ENCODE measurements at regions not wholly inside any gene's neighbourhood (a gene's known extent, or its start where the extent isn't known, plus 50 kb on each side); places are given as distances from the start of the nearest gene placed in this dataset.
"Not testable (repeated sequence)": the region's sequence is repeated elsewhere in the genome, so short reads cannot be mapped to it uniquely, and the experiment has no call there.

GRCh38 chr13:18276280-18276679, 905.3 kb downstream of the TUBA3C start:
- H3K27me3 Mint-ChIP-seq; H3K36me3 Mint-ChIP-seq (ENCODE audit: low read depth); POLR2A ChIA-PET; CTCF ChIA-PET; H3K4me1 Mint-ChIP-seq; H3K4me3 Mint-ChIP-seq; H3K9me3 Mint-ChIP-seq; H3K27ac Mint-ChIP-seq; DNase-seq: not testable (repeated sequence)

GRCh38 chr13:18273785-18274514, 907.7 kb downstream of the TUBA3C start:
- H3K36me3 Mint-ChIP-seq (ENCODE audit: low read depth); H3K27me3 Mint-ChIP-seq; H3K9me3 Mint-ChIP-seq; POLR2A ChIA-PET; H3K27ac Mint-ChIP-seq; DNase-seq; H3K4me3 Mint-ChIP-seq; H3K4me1 Mint-ChIP-seq; CTCF ChIA-PET: not testable (repeated sequence)

GRCh38 chr13:18258801-18259419, 922.7 kb downstream of the TUBA3C start:
- H3K27me3 Mint-ChIP-seq; H3K4me1 Mint-ChIP-seq; H3K27ac Mint-ChIP-seq; H3K4me3 Mint-ChIP-seq; POLR2A ChIA-PET; CTCF ChIA-PET; DNase-seq; H3K36me3 Mint-ChIP-seq (ENCODE audit: low read depth): not testable (repeated sequence)
- H3K9me3 Mint-ChIP-seq = peaks cover 20% of the 10 kb centered on the region

DNA sequence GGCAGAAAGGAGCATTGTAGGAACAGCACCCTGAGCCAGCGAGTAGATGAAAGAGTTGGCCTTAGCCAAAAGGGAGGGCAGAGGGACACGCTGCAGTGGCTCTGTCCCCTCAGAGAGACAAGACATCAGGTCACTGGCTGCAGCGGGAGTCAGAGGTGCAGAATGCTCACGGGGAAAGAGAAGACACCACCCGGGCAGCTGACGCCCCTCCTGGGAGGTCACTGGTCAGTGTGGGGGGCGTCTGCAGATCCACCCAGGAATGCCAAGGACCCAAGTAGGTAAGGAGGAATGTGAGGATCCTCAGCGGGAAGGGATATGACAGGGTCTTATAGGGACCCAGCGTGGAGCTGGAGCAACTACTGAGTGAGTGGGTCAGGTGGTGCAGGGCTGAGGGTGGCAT, 923.9 kb downstream of the TUBA3C start:
- H3K36me3 Mint-ChIP-seq (ENCODE audit: low read depth); DNase-seq; H3K4me1 Mint-ChIP-seq; H3K4me3 Mint-ChIP-seq; CTCF ChIA-PET; POLR2A ChIA-PET; H3K27ac Mint-ChIP-seq; H3K27me3 Mint-ChIP-seq: not testable (repeated sequence)
- peaks cover 24% of the 10 kb centered on the region for H3K9me3 Mint-ChIP-seq

- H3K4me1 Mint-ChIP-seq; H3K36me3 Mint-ChIP-seq (ENCODE audit: low read depth); H3K4me3 Mint-ChIP-seq; CTCF ChIA-PET; DNase-seq; POLR2A ChIA-PET; H3K27ac Mint-ChIP-seq; H3K27me3 Mint-ChIP-seq: not testable (repeated sequence)
- peaks cover 28% of the 10 kb centered on the region for H3K9me3 Mint-ChIP-seq
These were observed 928.8 kb downstream of the TUBA3C start for GRCh38 chr13:18252848-18253247.

DNA sequence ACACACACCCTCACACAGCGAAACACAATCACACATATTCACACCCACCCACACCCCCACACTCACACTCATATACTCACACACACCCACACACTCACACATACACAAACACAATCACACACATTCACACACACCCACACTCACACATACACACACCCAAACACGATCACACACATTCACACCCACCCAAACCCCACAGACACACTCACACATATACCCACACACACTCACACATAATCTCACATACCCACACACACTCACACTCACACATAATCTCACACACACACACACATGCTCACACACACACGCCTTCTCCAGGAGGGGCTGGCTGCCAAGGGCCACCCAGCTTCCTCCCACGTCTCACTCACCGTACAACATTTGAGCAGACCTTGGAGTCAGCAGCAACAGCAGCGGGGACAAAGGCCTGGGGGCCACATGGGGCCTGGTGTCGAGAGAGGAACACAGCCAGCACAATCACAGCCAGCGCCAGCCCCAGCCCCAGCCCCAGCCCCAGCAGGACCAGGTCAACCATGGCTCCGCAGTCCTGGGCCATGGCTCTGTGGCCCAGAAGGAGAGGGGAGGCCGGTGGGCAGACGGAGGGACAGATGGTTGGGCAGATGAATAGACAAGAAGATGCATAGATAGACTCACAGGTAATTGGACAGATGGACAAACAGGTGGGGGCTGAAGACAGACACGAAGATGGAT, 932.9 kb downstream of the TUBA3C start:
- H3K27me3 Mint-ChIP-seq; CTCF ChIA-PET; H3K4me3 Mint-ChIP-seq; POLR2A ChIA-PET; H3K27ac Mint-ChIP-seq; H3K4me1 Mint-ChIP-seq; DNase-seq; H3K36me3 Mint-ChIP-seq (ENCODE audit: low read depth): not testable (repeated sequence)
- H3K9me3 Mint-ChIP-seq = peaks cover 20% of the 10 kb centered on the region

- CTCF ChIA-PET; H3K4me1 Mint-ChIP-seq; H3K27ac Mint-ChIP-seq; H3K27me3 Mint-ChIP-seq; H3K4me3 Mint-ChIP-seq; H3K36me3 Mint-ChIP-seq (ENCODE audit: low read depth); POLR2A ChIA-PET; DNase-seq: not testable (repeated sequence)
- H3K9me3 Mint-ChIP-seq = peaks cover 27% of the 10 kb centered on the region
These were observed 941.5 kb downstream of the TUBA3C start for GRCh38 chr13:18240086-18240485.

DNA sequence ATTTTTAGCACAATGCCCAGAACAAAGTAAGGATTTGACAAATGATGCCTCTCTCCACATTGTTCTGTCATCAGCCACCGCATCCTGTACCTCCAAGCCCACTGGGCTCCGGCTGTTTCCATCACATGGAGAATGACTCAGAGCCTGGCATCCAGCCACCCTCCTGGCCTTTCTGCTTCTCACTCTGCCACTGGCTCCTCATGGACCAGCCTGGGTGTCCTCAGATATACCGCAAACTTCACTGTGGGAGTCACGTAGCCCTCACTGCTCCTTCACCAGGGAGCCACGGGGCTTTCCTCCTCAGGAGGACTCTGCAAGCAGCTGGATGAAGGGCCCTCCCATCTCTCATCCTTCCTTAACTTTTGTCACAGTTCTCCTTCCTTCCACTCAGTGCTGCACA, 943.0 kb downstream of the TUBA3C start:
- H3K4me3 Mint-ChIP-seq; H3K27me3 Mint-ChIP-seq; POLR2A ChIA-PET; DNase-seq; H3K4me1 Mint-ChIP-seq; CTCF ChIA-PET; H3K27ac Mint-ChIP-seq; H3K36me3 Mint-ChIP-seq (ENCODE audit: low read depth): not testable (repeated sequence)
- peaks cover 27% of the 10 kb centered on the region for H3K9me3 Mint-ChIP-seq

DNA sequence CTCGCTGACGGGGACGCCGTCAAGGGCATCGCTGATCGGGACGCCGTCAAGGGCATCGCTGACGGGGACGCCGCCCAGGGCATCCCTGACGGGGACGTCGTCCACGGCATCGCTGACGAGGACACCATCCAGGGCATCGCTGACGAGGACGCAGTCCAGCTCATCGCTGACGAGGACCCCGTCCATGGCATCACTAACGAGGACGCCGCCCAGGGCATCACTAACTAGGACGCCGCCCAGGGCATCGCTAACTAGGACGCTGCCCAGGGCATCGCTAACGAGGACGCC, 945.2 kb downstream of the TUBA3C start:
- Mint-ChIP-seq H3K4me1 (no peaks in the 10 kb centered on the region), H3K27ac (no peak overlapping the region), H3K36me3 (ENCODE audit: low read depth) (no peaks in the 10 kb centered on the region), H3K9me3 (peaks cover 22% of the 10 kb centered on the region), H3K27me3 (no peaks in the 10 kb centered on the region), H3K4me3 (no peak overlapping the region)
- POLR2A ChIA-PET = no interaction called here
- DNase-seq = no peak
- CTCF ChIA-PET = no interaction called here

DNA sequence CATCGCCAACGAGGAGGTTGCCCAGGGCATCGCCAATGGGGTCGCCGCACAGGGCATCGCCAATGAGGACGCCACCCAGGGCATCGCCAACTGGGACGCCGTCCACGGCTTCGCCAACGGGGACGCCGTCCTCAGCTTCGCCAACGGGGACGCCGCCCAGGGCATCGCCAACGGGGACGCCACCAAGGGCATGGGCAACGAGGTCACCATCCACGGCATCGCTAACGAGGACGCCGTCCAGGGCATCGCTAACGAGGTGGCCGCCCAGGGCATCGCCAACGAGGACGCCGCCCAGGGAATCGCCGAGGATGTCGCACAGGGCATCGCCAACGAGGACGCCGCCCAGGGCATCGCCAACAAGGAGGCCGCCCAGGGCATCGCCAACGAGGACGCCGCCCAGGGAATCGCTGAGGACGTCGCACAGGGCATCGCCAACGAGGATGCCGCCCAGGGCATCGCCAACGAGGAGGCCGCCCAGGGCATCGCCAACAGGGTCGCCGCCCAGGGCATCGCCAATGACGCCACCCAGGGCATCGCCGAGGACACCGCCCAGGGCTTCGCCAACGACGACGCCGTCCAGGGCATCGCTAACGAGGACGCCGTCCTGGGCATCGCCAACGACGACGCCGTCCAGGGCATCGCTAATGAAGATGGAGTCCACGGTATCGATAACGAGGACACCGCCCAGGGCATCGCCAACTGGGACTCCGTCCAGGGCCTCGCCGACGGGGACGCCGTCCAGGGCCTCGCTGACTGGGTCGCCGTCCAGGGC, 945.7 kb downstream of the TUBA3C start:
- no peak for DNase-seq
- Mint-ChIP-seq H3K4me3 (no peak overlapping the region), H3K36me3 (ENCODE audit: low read depth) (no peaks in the 10 kb centered on the region), H3K27me3 (no peaks in the 10 kb centered on the region), H3K4me1 (no peaks in the 10 kb centered on the region), H3K27ac (no peak overlapping the region), H3K9me3 (peaks cover 19% of the 10 kb centered on the region)
- ChIA-PET POLR2A (no interaction called here), CTCF (no interaction called here)

GRCh38 chr13:18235172-18235571, 946.5 kb downstream of the TUBA3C start:
- Mint-ChIP-seq H3K27ac (no peak overlapping the region), H3K27me3 (no peaks in the 10 kb centered on the region), H3K9me3 (peaks cover 21% of the 10 kb centered on the region), H3K36me3 (ENCODE audit: low read depth) (no peaks in the 10 kb centered on the region), H3K4me3 (no peak overlapping the region), H3K4me1 (no peaks in the 10 kb centered on the region)
- ChIA-PET CTCF (no interaction called here), POLR2A (no interaction called here)
- DNase-seq = no peak

- CTCF ChIA-PET; H3K36me3 Mint-ChIP-seq (ENCODE audit: low read depth); H3K27ac Mint-ChIP-seq; H3K27me3 Mint-ChIP-seq; H3K4me3 Mint-ChIP-seq; H3K4me1 Mint-ChIP-seq; POLR2A ChIA-PET; DNase-seq: not testable (repeated sequence)
- H3K9me3 Mint-ChIP-seq = peaks cover 18% of the 10 kb centered on the region
These were observed 947.2 kb downstream of the TUBA3C start for GRCh38 chr13:18234451-18234850.

- ChIA-PET CTCF (no interaction called here), POLR2A (no interaction called here)
- no peaks in the 10 kb centered on the region for H3K4me1 Mint-ChIP-seq
- DNase-seq = no peak
- H3K36me3 Mint-ChIP-seq (ENCODE audit: low read depth) = no peaks in the 10 kb centered on the region
- no peak overlapping the region for H3K4me3 Mint-ChIP-seq
- no peaks in the 10 kb centered on the region for H3K27me3 Mint-ChIP-seq
- H3K9me3 Mint-ChIP-seq = peaks cover 16% of the 10 kb centered on the region
- no peak overlapping the region for H3K27ac Mint-ChIP-seq
These were observed 947.8 kb downstream of the TUBA3C start for GRCh38 chr13:18233783-18234299.
